ENCODE measurements at regions not wholly inside any gene's neighbourhood (a gene's known extent, or its start where the extent isn't known, plus 50 kb on each side); places are given as distances from the start of the nearest gene placed in this dataset.

- no peak for TF ChIP-seq NFRKB (IDR thresholded peaks at IDR 0.05)
- TF ChIP-seq FOXM1 (IDR thresholded peaks at IDR 0.05; ENCODE audit: borderline replicate concordance): no peak
- TF ChIP-seq ZNF384 (IDR thresholded peaks at IDR 0.05): no peak
Measured at GRCh38 chr16:86432048-86432447, 78.3 kb upstream of the FOXF1 start.
